Right cardiac atrium (tissue), 5 donors: ENCODE measurements at regions not wholly inside any gene's neighbourhood (a gene's known extent, or its start where the extent isn't known, plus 50 kb on each side); places are given as distances from the start of the nearest gene placed in this dataset.

Experiments
- ATAC-seq, 2 donors: fragments of 200-7000 bp; cut with Tn5 transposase; one replicate each; pipeline versions ENCODE4 v1.8.0 to v1.9.1; 2020; ENCODE audit warnings: moderate library complexity in 2 of 2, mild to moderate bottlenecking in 1 of 2
- DNase-seq, 3 donors: peaks; one replicate each; pipeline ENCODE4 v3.0.0-alpha.2; 2020
- H3K27ac ChIP-seq: one replicate; pipeline ENCODE4 v1.5.1; 2013; ENCODE audit warnings: mild to moderate bottlenecking, low read length, control low read depth, moderate library complexity
- H3K27me3 ChIP-seq: one replicate; pipeline ENCODE4 v1.6.1; 2013; ENCODE audit not compliant: control insufficient read depth, insufficient read depth
- H3K4me1 ChIP-seq: one replicate; pipeline ENCODE4 v1.6.1; 2013; ENCODE audit warnings: low read length; ENCODE audit not compliant: control insufficient read depth, insufficient read depth
- H3K4me3 ChIP-seq: one replicate; pipeline ENCODE4 v1.5.1; 2013; ENCODE audit warnings: low read length, control low read depth
- H3K9me3 ChIP-seq: one replicate; pipeline ENCODE4 v1.6.1; 2013; ENCODE audit warnings: low read length; ENCODE audit not compliant: control insufficient read depth
- WGBS: extraction: QIAGEN DNeasy Blood & Tissue Kit; methylation state at CpG from one replicate; pipeline ENCODE4 v1.1.7; 2013; 5-methylcytosine and 5-hydroxymethylcytosine counted together
- intact Hi-C, 4 donors: fragments of 100-400 bp; cut with DNase I; formaldehyde crosslinking; loops; one replicate each; pipeline versions ENCODE4 v1.11.0 to v1.14.0; 2022 to 2023
- donor health status: healthy with polysubstance abuse.
- donor health status: DM: no; HTN: yes; CAD: no.
- donor health status: DM: no; HTN: no; CAD: no.
- donor health status: DM: no; HTN: yes; CAD: no; lungs with severe emphysema.
- donor health status: DM: yes; HTN: yes; CAD: no.

DNA sequence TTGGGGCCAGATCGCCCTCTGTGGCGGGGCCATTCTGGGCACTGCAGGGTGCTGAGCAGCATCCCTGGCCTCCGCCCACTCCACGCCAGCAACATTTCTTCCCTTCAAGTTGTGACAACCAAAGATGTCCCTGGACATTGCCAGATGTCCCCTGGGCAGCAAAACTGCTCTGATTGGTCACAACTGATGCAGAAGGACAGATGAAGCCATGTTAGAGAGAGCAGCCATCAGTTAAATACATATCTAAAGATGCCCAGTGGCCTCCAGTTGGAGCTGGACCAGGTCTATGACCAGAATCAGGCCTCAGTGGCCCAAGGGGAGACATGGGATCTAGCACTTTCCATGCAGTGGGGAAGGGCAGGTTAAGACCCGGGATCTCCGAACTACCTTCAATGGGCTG is 125.7 kb downstream of the PTPRS start:
- no peaks in the 10 kb centered on the region for H3K27me3 ChIP-seq
- H3K4me3 ChIP-seq: no peak overlapping the region
- no peak for DNase-seq
- intact Hi-C loops: no loop called here
- no peaks in the 10 kb centered on the region for H3K9me3 ChIP-seq
- ATAC-seq: no peak
- no peaks in the 10 kb centered on the region for H3K4me1 ChIP-seq
- no peak overlapping the region for H3K27ac ChIP-seq
- WGBS: 98% methylated on average over 6 of the region's 6 CpGs

- 95% methylated on average over 23 of the region's 23 CpGs for WGBS
These were observed 126.2 kb downstream of the PTPRS start for GRCh38 chr19:5214371-5214770.

GRCh38 chr19:5213667-5214066 is 126.9 kb downstream of the PTPRS start:
- WGBS: 94% methylated on average over 3 of the region's 3 CpGs
- intact Hi-C loops: no loop called here

More at GRCh38 chr19:5214371-5214770, 126.2 kb downstream of the PTPRS start:
- Histone ChIP-seq H3K27me3 (no peaks in the 10 kb centered on the region), H3K4me1 (no peaks in the 10 kb centered on the region), H3K9me3 (no peaks in the 10 kb centered on the region), H3K4me3 (no peak overlapping the region), H3K27ac (no peak overlapping the region)
- intact Hi-C loops: no loop called here
- ATAC-seq (no peak), DNase-seq (no peak)

GRCh38 chr19:5212101-5212500 is 128.5 kb downstream of the PTPRS start:
- Histone ChIP-seq H3K27ac (no peak overlapping the region), H3K4me1 (no peaks in the 10 kb centered on the region), H3K9me3 (no peaks in the 10 kb centered on the region), H3K27me3 (no peaks in the 10 kb centered on the region), H3K4me3 (no peak overlapping the region)
- intact Hi-C loops: no loop called here
- ATAC-seq: no peak
- 95% methylated on average over 30 of the region's 30 CpGs for WGBS
- DNase-seq: no peak

More at GRCh38 chr19:5213667-5214066, 126.9 kb downstream of the PTPRS start:
- no peaks in the 10 kb centered on the region for H3K9me3 ChIP-seq
- H3K27me3 ChIP-seq: no peaks in the 10 kb centered on the region
- ATAC-seq: no peak
- H3K4me3 ChIP-seq: no peak overlapping the region
- H3K27ac ChIP-seq: no peak overlapping the region
- no peaks in the 10 kb centered on the region for H3K4me1 ChIP-seq
- DNase-seq: no peak

DNA sequence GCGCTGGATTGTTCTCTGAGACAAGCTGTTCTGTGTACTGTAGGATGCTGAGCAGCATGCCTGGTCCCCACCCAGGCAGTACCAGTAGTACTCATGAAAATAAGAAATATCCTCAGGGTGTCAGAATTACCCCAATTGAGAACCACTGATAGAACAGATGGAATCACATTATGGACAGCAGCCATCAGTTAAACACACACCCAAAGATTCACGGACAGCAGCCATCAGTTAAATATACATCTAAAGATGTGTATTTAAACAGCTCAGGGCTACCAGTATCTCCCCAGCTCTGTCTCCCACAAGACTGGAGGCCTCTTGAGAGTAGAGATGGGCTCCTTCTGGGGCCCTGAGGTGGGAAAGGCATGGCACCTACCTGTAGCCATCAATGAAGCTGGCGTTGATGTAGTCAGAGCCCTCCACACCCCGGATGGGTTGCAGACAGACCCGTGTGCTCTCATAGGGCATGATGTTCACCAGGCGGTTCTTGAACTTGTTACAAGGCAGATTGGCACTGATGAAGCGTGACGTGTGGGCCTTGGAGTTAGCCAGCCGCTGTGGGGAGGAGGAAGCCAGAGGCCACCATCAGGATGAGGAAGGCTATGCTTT is 129.3 kb downstream of the PTPRS start:
- Histone ChIP-seq H3K27me3 (no peaks in the 10 kb centered on the region), H3K27ac (no peak overlapping the region), H3K4me3 (no peak overlapping the region), H3K9me3 (no peaks in the 10 kb centered on the region), H3K4me1 (no peaks in the 10 kb centered on the region)
- intact Hi-C loops: no loop called here
- ATAC-seq (no peak), DNase-seq (no peak)
- 98% methylated on average over 9 of the region's 9 CpGs for WGBS

GRCh38 chr19:5210556-5210955 is 130.1 kb downstream of the PTPRS start:
- Histone ChIP-seq H3K27ac (no peak overlapping the region), H3K9me3 (no peaks in the 10 kb centered on the region), H3K4me1 (no peaks in the 10 kb centered on the region), H3K27me3 (no peaks in the 10 kb centered on the region), H3K4me3 (no peak overlapping the region)
- DNase-seq: no peak
- intact Hi-C loops: no loop called here
- 98% methylated on average over 23 of the region's 23 CpGs for WGBS
- no peak for ATAC-seq

DNA sequence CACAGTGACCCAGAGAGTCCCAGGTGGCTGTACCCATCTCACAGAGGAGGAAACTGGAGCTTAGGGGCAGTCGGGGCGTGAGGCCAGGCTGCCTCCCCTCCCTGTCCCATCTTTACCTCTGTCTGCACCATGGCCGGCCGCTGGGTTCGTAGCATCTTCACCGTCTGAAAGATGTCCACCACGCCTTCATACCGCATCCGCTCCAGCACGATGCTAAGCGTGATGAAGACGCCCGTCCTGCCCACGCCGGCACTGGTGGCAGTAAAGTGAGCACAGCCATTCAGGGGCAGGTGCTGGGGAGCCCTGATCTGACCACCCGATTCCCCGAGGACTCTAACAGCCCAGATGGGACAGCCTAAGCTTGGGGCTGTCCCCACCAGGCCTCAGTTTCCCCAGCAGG is 132.8 kb downstream of the PTPRS start:
- Histone ChIP-seq H3K4me3 (no peak overlapping the region), H3K9me3 (no peaks in the 10 kb centered on the region), H3K4me1 (no peaks in the 10 kb centered on the region), H3K27me3 (no peaks in the 10 kb centered on the region), H3K27ac (no peak overlapping the region)
- 95% methylated on average over 17 of the region's 17 CpGs for WGBS
- DNase-seq (no peak), ATAC-seq (no peak)
- intact Hi-C loops: no loop called here

DNA sequence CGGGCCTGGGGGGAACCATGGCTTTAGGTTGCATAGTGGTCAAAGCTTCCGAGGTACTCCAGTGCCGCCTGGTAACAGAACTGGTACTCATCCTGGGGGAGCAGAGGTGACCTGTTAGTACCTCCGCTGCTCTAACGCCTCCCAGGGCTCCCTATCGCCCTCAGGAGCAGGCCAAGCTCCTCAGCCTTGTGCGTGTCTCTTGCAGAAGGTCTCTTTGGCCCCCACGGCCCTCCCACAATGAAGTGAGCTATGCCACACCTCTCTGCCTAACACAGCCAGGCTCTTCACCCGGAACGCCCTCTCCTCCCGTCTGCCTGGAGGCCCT is 133.9 kb downstream of the PTPRS start:
- H3K4me1 ChIP-seq: no peaks in the 10 kb centered on the region
- no peaks in the 10 kb centered on the region for H3K27me3 ChIP-seq
- peak in 1 of 2 donors; percentile 35 for ATAC-seq
- intact Hi-C loops: no loop called here
- no peak overlapping the region for H3K27ac ChIP-seq
- no peak overlapping the region for H3K4me3 ChIP-seq
- no peak for DNase-seq
- H3K9me3 ChIP-seq: no peaks in the 10 kb centered on the region
- 88% methylated on average over 11 of the region's 11 CpGs for WGBS

DNA sequence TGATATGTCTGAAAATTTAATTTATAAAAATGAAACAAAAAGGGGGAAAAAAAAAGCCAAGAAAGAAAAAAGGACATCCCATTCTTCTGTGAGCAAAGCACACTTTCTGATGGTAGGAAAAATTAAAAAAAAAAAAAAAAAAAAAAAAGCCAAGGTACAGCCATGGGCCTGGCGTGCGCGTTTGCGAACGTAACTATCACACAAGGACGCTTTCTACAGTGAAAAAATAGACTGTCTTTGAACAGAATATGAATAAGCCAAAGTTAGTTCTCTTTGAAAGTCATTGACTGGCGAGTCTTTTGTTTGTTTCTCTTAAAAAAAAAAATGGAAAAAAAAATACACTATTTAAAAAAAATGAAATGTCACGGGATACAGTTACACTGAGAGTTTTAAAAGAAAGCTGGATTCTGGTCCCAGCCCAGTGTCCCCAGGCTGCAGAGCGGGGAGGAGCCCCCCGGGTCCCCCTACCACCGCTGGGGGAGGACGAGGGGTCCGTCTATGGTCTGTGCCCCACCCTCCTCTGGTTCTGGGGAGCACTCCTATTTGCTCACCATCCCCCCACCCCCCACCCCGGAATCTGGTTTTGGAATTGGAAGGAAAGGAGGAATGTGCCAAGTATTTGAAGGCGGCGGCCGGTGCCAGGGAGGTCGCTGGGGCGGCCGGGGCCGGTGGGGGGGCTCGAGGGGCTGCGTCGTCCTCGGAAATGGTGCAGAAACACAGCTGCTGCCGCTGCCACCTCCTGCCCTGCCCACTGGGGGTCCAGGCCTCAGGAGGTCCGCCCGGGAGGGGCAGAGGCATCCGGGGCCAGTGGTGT is 134.5 kb downstream of the PTPRS start:
- Histone ChIP-seq H3K27ac (no peak overlapping the region), H3K4me1 (no peaks in the 10 kb centered on the region), H3K27me3 (no peaks in the 10 kb centered on the region), H3K9me3 (no peaks in the 10 kb centered on the region), H3K4me3 (no peak overlapping the region)
- no peak for DNase-seq
- intact Hi-C loops: no loop called here
- WGBS: 75% methylated on average over 29 of the region's 29 CpGs
- no peak for ATAC-seq

DNA sequence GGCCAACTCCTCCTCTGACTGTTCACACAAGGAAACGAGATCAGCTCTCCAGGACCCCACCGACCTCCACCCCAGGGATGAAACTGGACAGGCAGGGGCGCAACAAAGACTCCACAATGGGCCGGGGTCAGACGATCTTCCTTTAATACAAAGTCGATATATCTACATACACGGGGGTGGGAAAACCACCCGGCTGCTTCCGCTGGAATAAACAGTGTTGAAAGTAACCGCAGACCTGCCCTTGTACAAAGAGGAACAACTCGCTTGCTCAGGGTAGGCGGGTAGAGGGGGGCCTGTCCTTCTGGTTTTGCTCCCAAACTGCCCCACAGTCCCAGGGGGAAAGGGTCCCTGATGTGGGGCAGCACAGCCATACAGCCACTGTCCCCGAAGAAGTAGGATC is 135.2 kb downstream of the PTPRS start:
- Histone ChIP-seq H3K4me3 (no peak overlapping the region), H3K4me1 (no peaks in the 10 kb centered on the region), H3K27me3 (no peaks in the 10 kb centered on the region), H3K9me3 (no peaks in the 10 kb centered on the region), H3K27ac (no peak overlapping the region)
- WGBS: 88% methylated on average over 13 of the region's 13 CpGs
- DNase-seq (no peak), ATAC-seq (no peak)
- intact Hi-C loops: no loop called here

DNA sequence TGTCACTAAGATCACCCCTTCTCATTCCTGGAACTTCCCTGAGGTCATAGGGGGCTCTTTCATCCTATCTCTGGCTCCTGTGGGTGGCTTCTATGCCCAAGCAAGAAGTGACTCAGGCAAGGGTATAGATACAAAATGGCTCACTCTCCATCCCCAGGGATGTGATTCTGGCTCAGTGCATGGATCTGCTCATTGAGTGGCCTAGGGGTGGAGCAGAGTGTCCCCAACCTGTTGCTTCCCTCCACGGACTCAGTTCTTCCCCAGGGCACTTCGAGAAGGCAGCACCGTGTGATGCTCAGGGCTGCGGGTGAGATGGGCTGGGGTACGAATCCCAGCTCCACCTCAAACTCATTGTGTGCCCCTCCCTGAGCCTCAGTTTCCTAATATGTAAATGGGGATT is 136.4 kb downstream of the PTPRS start:
- H3K4me1 ChIP-seq: no peaks in the 10 kb centered on the region
- no peaks in the 10 kb centered on the region for H3K9me3 ChIP-seq
- no peaks in the 10 kb centered on the region for H3K27me3 ChIP-seq
- no peak overlapping the region for H3K27ac ChIP-seq
- intact Hi-C loops: no loop called here
- no peak for ATAC-seq
- H3K4me3 ChIP-seq: no peak overlapping the region
- no peak for DNase-seq
- 95% methylated on average over 5 of the region's 5 CpGs for WGBS
